ENCODE measurements at regions not wholly inside any gene's neighbourhood (a gene's known extent, or its start where the extent isn't known, plus 50 kb on each side); places are given as distances from the start of the nearest gene placed in this dataset.

DNA sequence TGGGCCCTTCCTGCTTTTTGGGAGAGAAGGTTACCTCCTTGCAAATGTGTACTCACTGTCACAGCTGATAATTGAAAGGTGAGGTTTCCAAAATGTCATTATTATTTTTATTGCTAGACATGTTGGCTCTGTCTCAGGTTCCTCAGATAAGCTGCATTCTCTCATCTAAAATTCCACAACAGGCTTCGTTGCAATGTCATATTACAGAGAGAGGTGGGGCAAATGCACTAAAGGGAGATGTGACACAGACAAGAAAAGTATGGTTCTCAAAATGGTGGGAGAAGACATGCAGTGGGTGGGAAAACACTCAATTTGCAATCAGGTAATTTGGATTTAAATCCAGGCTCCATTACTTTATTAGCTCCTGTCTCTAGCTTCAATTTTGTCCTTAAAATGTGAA, 256.4 kb upstream of the POU3F2 start:
- H3K4me1 Mint-ChIP-seq, result no peaks in the 10 kb centered on the region
- Histone ChIP-seq H3K36me3 (replicated peaks in 1 of 2; ENCODE audit: control extremely low read depth in 1 of 2, control insufficient read depth in 1 of 2, extremely low read depth in 1 of 2, insufficient read depth in 2 of 2, low read length in 1 of 2) (no peaks in the 10 kb centered on the region), H3K9ac (ENCODE audit: low read length) (no peak overlapping the region), H3K27ac (ENCODE audit: low read length in 2 of 2) (no peak overlapping the region), H3K9me3 (ENCODE audit: control extremely low read depth in 1 of 3, control insufficient read depth in 2 of 3, insufficient read depth in 1 of 3, low read length in 2 of 3) (no peaks in the 10 kb centered on the region), H3K79me2 (ENCODE audit: control insufficient read depth, insufficient read depth, low read length) (no peaks in the 10 kb centered on the region), H3K4me3 (ENCODE audit: control extremely low read depth in 1 of 5, extremely low read depth in 1 of 5, insufficient read depth in 1 of 5, low read depth in 2 of 5, low read length in 4 of 5) (no peak overlapping the region), H3K4me1 (ENCODE audit: control insufficient read depth in 2 of 2, insufficient read depth in 2 of 2, low read length in 2 of 2) (no peaks in the 10 kb centered on the region), H2AFZ (ENCODE audit: insufficient read depth, low read depth, low read length, poor library complexity, severe bottlenecking) (no peak overlapping the region), H3K4me2 (replicated peaks; ENCODE audit: low read depth, low read length, poor library complexity, severe bottlenecking) (no peak overlapping the region), H3K27me3 (replicated peaks in 1 of 4; ENCODE audit: control extremely low read depth in 1 of 4, control insufficient read depth in 3 of 4, insufficient read depth in 4 of 4, low read length in 3 of 4) (no peaks in the 10 kb centered on the region), H4K20me1 (ENCODE audit: control insufficient read depth, insufficient read depth, low read length, poor library complexity, severe bottlenecking) (no peaks in the 10 kb centered on the region)
- no CpG with 5 or more reads among the region's 1 CpG for WGBS (ENCODE audit: insufficient coverage)
- no peak for DNase-seq
- TF ChIP-seq EZH2 (IDR thresholded peaks at IDR 0.05; ENCODE audit: borderline replicate concordance, insufficient read depth, low read depth, low read length, poor library complexity, severe bottlenecking), result no peak
- TF ChIP-seq, protein P1, sequence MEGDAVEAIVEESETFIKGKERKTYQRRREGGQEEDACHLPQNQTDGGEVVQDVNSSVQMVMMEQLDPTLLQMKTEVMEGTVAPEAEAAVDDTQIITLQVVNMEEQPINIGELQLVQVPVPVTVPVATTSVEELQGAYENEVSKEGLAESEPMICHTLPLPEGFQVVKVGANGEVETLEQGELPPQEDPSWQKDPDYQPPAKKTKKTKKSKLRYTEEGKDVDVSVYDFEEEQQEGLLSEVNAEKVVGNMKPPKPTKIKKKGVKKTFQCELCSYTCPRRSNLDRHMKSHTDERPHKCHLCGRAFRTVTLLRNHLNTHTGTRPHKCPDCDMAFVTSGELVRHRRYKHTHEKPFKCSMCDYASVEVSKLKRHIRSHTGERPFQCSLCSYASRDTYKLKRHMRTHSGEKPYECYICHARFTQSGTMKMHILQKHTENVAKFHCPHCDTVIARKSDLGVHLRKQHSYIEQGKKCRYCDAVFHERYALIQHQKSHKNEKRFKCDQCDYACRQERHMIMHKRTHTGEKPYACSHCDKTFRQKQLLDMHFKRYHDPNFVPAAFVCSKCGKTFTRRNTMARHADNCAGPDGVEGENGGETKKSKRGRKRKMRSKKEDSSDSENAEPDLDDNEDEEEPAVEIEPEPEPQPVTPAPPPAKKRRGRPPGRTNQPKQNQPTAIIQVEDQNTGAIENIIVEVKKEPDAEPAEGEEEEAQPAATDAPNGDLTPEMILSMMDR (IDR thresholded peaks at IDR 0.05), result no peak
- no peaks in the 10 kb centered on the region for H3K9me3 Mint-ChIP-seq (ENCODE audit: insufficient read depth)
- ATAC-seq (ENCODE audit: low read depth), result no peak
- no peak overlapping the region for H3K4me3 Mint-ChIP-seq
- POLR2A ChIA-PET, result no interaction called here
- CTCF ChIA-PET, result interaction anchor here (0.6 kb wide), 1 partner anchor 1236 kb away, joined by 3 read pairs; no protein-coding TSS in a partner anchor
- H3K27ac Mint-ChIP-seq, result no peak overlapping the region
- no peaks in the 10 kb centered on the region for H3K27me3 Mint-ChIP-seq
- intact Hi-C loops (cut with micrococcal nuclease), result no loop called here

DNA sequence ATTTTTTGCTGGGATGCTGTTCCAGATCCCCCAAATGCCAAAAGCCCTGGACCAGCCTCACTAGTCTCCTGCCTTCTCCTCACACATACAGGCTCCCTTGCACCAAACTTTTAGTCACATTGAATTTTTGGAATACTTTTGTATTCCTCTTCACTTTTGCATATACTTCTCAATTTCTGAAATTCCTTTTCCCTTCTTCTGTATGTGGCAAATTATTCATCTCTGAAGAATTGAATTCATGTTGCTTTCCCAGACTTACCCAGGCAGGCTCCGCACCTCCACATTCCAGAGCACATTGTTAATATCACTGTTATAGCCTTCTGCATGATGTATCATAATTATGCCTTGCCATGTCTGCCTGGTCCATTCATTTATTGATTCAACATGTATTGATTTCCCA, 255.3 kb upstream of the POU3F2 start:
- no peaks in the 10 kb centered on the region for H3K9me3 Mint-ChIP-seq (ENCODE audit: insufficient read depth)
- H3K4me3 Mint-ChIP-seq, result no peak overlapping the region
- TF ChIP-seq, protein P1 (IDR thresholded peaks at IDR 0.05), result no peak
- TF ChIP-seq EZH2 (IDR thresholded peaks at IDR 0.05; ENCODE audit: borderline replicate concordance, insufficient read depth, low read depth, low read length, poor library complexity, severe bottlenecking), result no peak
- Histone ChIP-seq H4K20me1 (ENCODE audit: control insufficient read depth, insufficient read depth, low read length, poor library complexity, severe bottlenecking) (no peaks in the 10 kb centered on the region), H3K4me2 (replicated peaks; ENCODE audit: low read depth, low read length, poor library complexity, severe bottlenecking) (no peak overlapping the region), H3K9me3 (ENCODE audit: control extremely low read depth in 1 of 3, control insufficient read depth in 2 of 3, insufficient read depth in 1 of 3, low read length in 2 of 3) (no peaks in the 10 kb centered on the region), H3K27ac (ENCODE audit: low read length in 2 of 2) (no peak overlapping the region), H3K79me2 (ENCODE audit: control insufficient read depth, insufficient read depth, low read length) (no peaks in the 10 kb centered on the region), H3K27me3 (replicated peaks in 1 of 4; ENCODE audit: control extremely low read depth in 1 of 4, control insufficient read depth in 3 of 4, insufficient read depth in 4 of 4, low read length in 3 of 4) (no peaks in the 10 kb centered on the region), H3K9ac (ENCODE audit: low read length) (no peak overlapping the region), H3K36me3 (replicated peaks in 1 of 2; ENCODE audit: control extremely low read depth in 1 of 2, control insufficient read depth in 1 of 2, extremely low read depth in 1 of 2, insufficient read depth in 2 of 2, low read length in 1 of 2) (no peaks in the 10 kb centered on the region), H3K4me3 (ENCODE audit: control extremely low read depth in 1 of 5, extremely low read depth in 1 of 5, insufficient read depth in 1 of 5, low read depth in 2 of 5, low read length in 4 of 5) (no peak overlapping the region), H3K4me1 (ENCODE audit: control insufficient read depth in 2 of 2, insufficient read depth in 2 of 2, low read length in 2 of 2) (no peaks in the 10 kb centered on the region), H2AFZ (ENCODE audit: insufficient read depth, low read depth, low read length, poor library complexity, severe bottlenecking) (no peak overlapping the region)
- H3K27ac Mint-ChIP-seq, result no peak overlapping the region
- DNase-seq, result no peak
- CTCF ChIA-PET, result no interaction called here
- intact Hi-C loops (cut with micrococcal nuclease), result no loop called here
- H3K27me3 Mint-ChIP-seq, result no peaks in the 10 kb centered on the region
- POLR2A ChIA-PET, result no interaction called here
- WGBS (ENCODE audit: insufficient coverage), result 100% methylated on average over 1 of the region's 1 CpG
- no peak for ATAC-seq (ENCODE audit: low read depth)
- no peaks in the 10 kb centered on the region for H3K4me1 Mint-ChIP-seq

Data from B cell (primary cell).